GM18507 (cell line): ENCODE measurements at regions not wholly inside any gene's neighbourhood (a gene's known extent, or its start where the extent isn't known, plus 50 kb on each side); places are given as distances from the start of the nearest gene placed in this dataset.
"Not testable (repeated sequence)": the region's sequence is repeated elsewhere in the genome, so short reads cannot be mapped to it uniquely, and the experiment has no call there.

ENCODE experiments used
- DNase-seq: peaks from one replicate; pipeline ENCODE4 v3.0.0; 2011; ENCODE audit warnings: low read depth; ENCODE audit not compliant: insufficient read length; ENCODE audit errors: extremely low spot score
- FAIRE-seq: peaks from 2 replicates; lab custom pipeline; 2011; peaks lifted over from hg19 to GRCh38; lab: Jason Lieb, UNC

DNA sequence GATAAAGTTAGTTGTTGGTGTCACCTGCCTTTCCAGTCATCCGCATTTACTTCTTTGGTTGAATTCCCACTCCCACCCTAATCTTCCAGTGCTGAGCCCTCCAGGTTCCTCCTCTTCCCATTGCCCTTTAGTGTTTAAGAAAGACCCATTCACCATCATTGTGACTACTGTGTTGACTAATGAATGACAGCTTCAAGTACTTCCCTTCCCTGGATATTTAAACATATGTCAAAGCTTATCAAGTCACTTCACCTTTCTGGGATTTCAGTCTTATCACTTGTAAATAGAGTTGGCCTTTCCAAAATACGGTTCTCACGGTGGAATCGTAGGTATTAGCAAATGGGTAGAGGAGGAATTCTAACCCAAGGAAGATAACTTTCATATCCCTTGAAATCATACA, 201.6 kb upstream of the SVIL start:
- DNase-seq (no peak), FAIRE-seq (no peak)

DNA sequence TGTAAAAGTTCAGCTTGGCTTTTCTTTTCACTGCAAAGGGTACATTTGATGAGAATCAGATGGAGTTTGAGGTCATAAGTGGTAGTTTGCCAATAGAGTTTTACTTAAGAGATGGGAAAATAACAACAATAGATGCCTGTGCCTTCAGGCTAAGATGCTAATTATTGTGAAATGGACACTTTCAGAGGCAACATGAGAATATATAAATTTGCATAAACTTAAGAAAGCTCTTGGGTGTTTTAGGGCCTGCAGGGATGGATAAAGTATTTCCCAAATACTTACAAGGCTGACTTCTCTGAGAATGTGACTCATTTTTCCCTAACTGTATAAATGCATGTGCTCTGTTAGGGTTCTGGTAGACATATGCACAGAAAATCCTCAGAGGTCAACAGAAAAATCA, 200.3 kb upstream of the SVIL start:
- DNase-seq (no peak), FAIRE-seq (no peak)

DNA sequence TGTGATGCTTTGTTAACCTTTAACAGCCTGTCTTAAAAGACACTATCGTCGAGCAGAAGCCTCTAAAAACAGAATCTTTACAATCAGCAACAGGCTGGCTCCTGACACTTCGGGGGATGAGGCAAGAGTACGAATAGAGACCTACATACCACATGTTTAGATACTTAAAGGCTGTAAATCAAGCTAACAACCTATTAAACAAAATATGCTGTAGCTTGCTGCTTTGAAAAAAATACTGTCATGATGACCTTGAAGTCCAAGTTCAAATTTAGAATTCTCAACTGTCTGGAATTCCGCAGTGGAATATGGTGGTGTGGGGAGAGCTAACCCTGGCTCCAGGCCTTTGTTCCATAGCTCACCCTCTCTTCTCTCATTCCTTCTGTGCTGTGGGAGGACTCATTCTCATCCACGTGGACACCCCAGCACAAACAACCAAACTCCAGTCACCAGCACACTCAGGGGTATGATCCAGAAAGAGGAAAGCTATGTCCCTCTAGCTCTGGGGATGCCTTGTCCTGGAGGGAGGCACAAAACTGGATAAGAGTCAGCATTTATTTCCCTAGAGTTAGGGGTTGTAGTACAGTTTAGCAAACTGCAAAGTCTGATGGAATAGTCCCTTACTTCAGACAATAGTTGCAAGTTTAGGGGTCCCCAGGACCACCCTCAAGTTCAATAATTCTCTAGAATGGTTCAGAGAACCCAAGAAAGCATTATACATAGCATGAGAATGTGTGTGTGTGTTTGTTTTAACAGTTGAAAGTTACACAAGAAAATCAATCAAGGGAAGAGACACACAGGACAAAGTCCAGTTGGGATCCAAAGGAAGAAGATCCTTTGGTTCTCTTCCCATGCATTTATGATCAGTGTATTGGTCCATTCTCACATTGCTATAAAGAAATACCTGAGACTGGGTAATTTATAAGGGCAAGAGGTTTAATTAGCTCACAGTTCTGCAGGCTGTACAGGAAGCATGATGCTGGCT, 196.1 kb upstream of the SVIL start:
- FAIRE-seq (no peak), DNase-seq (no peak)

- DNase-seq (no peak), FAIRE-seq (no peak)
Observed at GRCh38 chr10:29829776-29830175, 195.0 kb upstream of the SVIL start.

GRCh38 chr10:29828956-29829355, 194.2 kb upstream of the SVIL start:
- no peak for DNase-seq
- no peak for FAIRE-seq

- FAIRE-seq (no peak), DNase-seq (no peak)
Observed at GRCh38 chr10:29828440-29828894, 193.7 kb upstream of the SVIL start.

DNA sequence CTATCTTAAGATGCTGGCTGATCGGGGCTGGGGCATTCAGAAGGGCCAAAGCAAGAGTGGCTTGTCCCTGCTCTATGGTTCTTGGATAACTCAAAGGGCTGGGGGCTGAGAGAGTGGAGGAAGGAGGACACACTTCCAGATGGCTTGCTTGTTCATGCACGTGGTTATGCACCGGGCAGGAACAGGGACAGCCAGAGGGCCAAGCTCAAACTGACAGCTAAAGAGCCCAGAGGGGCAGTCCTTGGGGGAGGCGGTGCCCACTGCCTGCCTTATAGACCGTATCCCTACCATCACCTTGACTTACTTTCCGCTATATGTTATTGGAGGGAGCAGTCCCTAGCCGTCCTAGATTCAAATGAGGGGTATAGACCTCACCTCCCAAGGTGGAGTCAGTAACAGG, 192.7 kb upstream of the SVIL start:
- FAIRE-seq = no peak
- no peak for DNase-seq

GRCh38 chr10:29826801-29827450, 192.2 kb upstream of the SVIL start:
- no peak for DNase-seq
- FAIRE-seq = no peak

- DNase-seq (no peak), FAIRE-seq (no peak)
Observed at GRCh38 chr10:29826221-29826620, 191.4 kb upstream of the SVIL start.

DNA sequence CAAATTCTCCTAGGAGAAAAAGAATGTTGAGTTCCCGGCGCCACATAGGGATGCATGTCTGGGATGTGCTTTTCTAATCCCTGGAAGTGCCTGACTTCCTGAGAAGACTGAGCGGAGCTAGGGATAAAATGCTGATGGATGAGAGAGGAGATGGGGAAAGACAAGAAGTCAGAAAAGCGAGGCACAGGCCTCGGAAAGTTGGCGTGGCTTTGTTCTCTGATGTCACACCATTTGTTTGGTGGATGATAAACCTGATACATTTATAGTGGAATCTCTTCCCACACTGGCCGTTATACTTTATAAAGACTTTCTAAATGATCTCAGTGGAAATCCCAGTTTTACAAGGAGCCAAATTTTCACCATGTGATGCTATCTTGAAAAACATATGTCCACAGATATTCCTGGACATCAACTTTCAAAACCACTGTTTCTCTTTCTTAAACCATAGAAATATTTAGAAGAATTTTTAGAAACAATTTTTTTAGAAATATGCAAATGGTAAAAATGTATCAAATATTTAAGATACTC, 188.8 kb upstream of the SVIL start:
- FAIRE-seq = no peak
- DNase-seq = no peak

DNA sequence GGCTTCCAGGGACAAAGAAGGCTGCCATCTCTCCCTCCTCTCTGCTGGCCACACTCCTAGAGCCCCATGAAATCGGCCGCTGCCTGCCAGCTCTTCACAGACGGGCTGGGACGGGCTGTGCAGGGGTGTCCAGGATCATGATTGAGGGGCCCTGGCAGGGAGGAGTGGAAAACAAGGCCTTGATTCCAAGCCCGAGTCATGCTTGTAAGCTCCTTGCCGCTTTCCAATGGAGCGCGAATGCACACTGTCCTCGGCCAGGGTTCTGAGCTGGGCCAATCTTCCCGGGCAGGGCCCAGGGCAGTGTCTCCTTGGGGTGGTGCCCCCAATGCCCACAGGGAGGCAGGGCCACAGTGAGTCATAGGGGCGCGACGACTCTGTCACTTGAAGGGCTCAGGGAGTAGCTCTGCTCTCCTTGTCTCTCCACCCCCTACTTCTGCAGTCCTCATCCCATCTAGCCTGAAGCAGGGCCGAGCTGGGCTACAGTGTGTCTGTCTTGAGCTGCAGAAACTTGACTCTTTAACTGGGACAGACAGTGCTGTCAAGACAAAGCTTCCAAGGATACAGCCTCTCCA, 186.2 kb upstream of the SVIL start:
- DNase-seq (no peak), FAIRE-seq (no peak)

DNA sequence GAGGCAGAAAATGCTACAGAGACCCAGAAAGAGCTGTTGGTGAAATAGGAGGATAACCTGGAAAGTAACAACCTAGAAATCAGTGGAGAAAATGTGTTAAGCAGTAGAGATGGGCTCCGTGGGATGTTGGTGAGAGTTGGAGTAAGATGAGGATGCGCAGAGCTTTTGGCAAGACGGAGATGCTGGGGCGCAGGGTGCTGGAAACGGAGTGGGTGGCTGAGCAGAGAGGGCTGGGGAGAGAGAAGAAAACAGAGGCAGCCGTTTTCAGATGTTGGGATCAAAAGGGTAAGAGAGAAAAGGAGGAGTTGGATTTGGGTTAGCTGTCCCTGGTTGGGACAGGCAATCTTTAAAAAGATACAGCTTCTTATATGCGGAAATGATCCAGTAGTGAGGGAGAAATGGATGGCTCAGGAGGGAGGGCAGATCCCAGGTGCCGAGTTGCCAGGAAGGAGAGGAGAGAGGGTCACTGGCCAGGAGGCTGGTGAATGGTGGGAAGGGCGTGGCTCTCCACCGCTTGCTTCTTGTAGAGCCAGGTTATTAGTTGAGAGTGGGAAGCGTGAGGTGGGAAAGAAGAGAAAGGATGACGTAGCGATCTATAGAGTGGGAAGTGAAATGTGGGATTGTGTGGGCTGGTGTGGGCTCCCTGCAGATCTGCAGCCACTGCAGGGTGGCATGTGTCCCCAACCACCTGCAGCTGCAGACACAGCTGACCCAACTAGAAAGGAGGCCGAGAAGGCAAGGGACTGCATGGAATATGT, 182.2 kb upstream of the SVIL start:
- DNase-seq (no peak), FAIRE-seq (no peak)

DNA sequence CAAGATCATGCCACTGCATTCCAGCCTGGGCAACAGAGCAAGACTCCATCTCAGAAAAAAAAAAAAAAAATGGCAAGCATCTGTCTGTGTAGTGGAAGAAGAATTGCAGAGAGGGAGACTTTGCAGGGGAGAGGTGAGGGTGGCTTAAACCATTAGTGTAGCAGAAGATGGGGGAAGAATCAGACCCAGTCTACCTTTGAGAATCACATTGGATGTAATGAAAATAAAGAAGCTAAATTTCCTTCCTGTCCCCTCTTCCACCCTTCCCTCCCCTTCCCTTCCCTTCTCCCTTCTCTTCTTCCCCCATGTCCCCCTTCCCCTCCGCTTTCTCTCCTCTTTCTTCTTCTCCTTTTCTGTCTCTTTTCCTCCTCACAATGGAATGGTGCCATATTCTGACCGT, 180.8 kb upstream of the SVIL start:
- no peak for FAIRE-seq
- no peak for DNase-seq

- no peak for DNase-seq
- FAIRE-seq = no peak
Observed at GRCh38 chr10:29811751-29812427, 177.1 kb upstream of the SVIL start.

GRCh38 chr10:29810816-29811215, 176.0 kb upstream of the SVIL start:
- FAIRE-seq (no peak), DNase-seq (no peak)

- DNase-seq, FAIRE-seq: not testable (repeated sequence)
Observed at GRCh38 chr10:29810231-29810630, 175.5 kb upstream of the SVIL start.

- FAIRE-seq = no peak
Observed at GRCh38 chr10:29809383-29809782, 174.6 kb upstream of the SVIL start.

DNA sequence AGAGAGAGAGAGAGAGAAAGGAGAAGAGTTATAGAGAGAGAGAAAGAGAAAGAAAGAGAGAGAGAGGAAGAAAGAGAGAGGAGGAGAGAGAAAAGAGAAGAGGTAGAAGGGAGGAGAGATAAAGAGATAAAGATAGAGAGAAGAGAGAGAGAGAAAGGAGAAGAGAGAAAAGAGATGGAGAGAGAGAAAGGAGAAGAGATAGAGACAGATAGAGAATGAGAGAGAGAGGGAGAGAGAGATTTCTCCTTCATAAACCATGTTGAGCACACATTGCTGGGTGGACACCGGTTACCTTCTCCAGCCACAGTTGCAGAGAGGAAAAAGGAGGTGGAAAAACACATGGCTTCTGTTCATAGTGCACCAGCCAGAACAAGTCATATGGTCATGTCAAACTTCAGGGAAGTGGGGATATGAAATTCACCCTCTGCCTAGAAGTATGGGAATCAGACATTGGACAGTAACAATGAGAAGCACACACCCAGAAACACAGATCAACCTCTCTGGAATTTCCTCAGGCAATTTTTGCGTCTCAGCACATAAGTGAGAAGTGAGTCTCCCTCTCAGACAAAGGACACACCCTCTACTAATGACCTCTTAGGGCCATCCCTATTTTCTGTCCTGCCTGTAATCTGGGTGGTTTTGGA, 172.5 kb upstream of the SVIL start:
- FAIRE-seq (no peak), DNase-seq (no peak)

More at GRCh38 chr10:29809383-29809782, 174.6 kb upstream of the SVIL start:
- DNase-seq = no peak
